ENCODE measurements at regions not wholly inside any gene's neighbourhood (a gene's known extent, or its start where the extent isn't known, plus 50 kb on each side); places are given as distances from the start of the nearest gene placed in this dataset.

DNA sequence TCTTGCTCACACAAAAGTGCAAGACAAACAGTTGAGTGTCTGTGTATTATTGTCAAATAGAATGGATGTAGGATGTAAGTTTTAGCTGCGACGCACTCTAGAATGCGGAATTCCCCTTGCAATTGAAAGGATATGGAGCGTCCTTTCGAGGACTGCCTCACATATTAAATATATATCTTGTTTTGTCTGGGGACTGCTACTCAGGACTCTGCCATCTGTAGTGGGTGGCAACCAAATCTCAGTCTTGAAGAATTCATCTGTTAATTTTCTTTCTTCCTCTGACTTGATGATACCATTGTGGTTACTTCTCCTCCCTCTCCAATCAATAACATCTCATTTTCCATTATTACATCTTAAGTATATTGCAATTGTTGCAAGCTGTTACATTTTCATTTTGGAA lies 121.6 kb downstream of the SOX4 start:
- Mint-ChIP-seq H3K9me3 (peaks cover 13 to 14% of the 10 kb centered on the region in 2 experiments), H3K4me3 (no peak overlapping the region), H3K4me1 (peaks cover 47 to 51% of the 10 kb centered on the region in 2 experiments), H3K36me3 (ENCODE audit: insufficient read depth in 1 of 3, low read depth in 3 of 3) (peaks cover 19 to 27% (median 23%) of the 10 kb centered on the region in 3 experiments), H3K27me3 (ENCODE audit: low read depth) (no peaks in the 10 kb centered on the region; the same call in 1 of the 2 replicates), H3K27ac (no peak overlapping the region; a peak in 2 of 7 replicates)
- no peak overlapping the region for H2BK120ac ChIP-seq (ENCODE audit: low read depth, low read length, poor library complexity, severe bottlenecking)
- no peaks in the 10 kb centered on the region for H3K27me3 ChIP-seq (ENCODE audit: insufficient read depth, low read length)
- no peak overlapping the region for H3K14ac ChIP-seq (ENCODE audit: insufficient read depth, low read length)
- no peak overlapping the region for H4K91ac ChIP-seq (ENCODE audit: insufficient read length, low read depth, low read length)
- no peak overlapping the region for H2AK5ac ChIP-seq (ENCODE audit: insufficient read length, low read length)
- no peak overlapping the region for H3K23ac ChIP-seq (ENCODE audit: insufficient read length, low read depth, low read length)
- H3K79me1 ChIP-seq (ENCODE audit: insufficient read depth, low read depth, low read length, poor library complexity, severe bottlenecking): peaks cover 6% of the 10 kb centered on the region
- H2BK5ac ChIP-seq (ENCODE audit: insufficient read length, low read length): no peak overlapping the region
- no peak overlapping the region for H2AFZ ChIP-seq (ENCODE audit: low read length)
- H3T11ph ChIP-seq (ENCODE audit: low read length): no peak overlapping the region
- H3K18ac ChIP-seq (ENCODE audit: insufficient read length, low read depth, low read length): no peak overlapping the region
- H3K79me2 ChIP-seq (ENCODE audit: insufficient read depth, low read length): peaks cover 68% of the 10 kb centered on the region
- no peak overlapping the region for H3K27ac ChIP-seq (ENCODE audit: insufficient read length, low read depth, low read length)
- no peak overlapping the region for H3K56ac ChIP-seq (ENCODE audit: insufficient read length, low read depth, low read length)
- H3K9me3 ChIP-seq (ENCODE audit: control insufficient read depth, low read depth, low read length): no peaks in the 10 kb centered on the region
- H4K8ac ChIP-seq (replicated peaks; ENCODE audit: insufficient read length, low read depth, low read length): no peak overlapping the region
- no peak overlapping the region for H2BK15ac ChIP-seq (ENCODE audit: low read depth, low read length)
- DNase-seq: no peak
- H3K4me1 ChIP-seq (ENCODE audit: insufficient read depth, low read length): peaks cover 19% of the 10 kb centered on the region; the same call in 1 of the 2 replicates
- TF ChIP-seq, protein P1, sequence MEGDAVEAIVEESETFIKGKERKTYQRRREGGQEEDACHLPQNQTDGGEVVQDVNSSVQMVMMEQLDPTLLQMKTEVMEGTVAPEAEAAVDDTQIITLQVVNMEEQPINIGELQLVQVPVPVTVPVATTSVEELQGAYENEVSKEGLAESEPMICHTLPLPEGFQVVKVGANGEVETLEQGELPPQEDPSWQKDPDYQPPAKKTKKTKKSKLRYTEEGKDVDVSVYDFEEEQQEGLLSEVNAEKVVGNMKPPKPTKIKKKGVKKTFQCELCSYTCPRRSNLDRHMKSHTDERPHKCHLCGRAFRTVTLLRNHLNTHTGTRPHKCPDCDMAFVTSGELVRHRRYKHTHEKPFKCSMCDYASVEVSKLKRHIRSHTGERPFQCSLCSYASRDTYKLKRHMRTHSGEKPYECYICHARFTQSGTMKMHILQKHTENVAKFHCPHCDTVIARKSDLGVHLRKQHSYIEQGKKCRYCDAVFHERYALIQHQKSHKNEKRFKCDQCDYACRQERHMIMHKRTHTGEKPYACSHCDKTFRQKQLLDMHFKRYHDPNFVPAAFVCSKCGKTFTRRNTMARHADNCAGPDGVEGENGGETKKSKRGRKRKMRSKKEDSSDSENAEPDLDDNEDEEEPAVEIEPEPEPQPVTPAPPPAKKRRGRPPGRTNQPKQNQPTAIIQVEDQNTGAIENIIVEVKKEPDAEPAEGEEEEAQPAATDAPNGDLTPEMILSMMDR (conservative IDR thresholded peaks at IDR 0.05): no peak
- H3K4ac ChIP-seq (ENCODE audit: low read depth, low read length): no peak overlapping the region
- no CpG with 5 or more reads among the region's 5 CpGs for WGBS (ENCODE audit: extremely low coverage, insufficient read length, low lambda C conversion rate)
- no peak overlapping the region for H2BK20ac ChIP-seq (ENCODE audit: low read depth, low read length, poor library complexity, severe bottlenecking)
- H3K9ac ChIP-seq (ENCODE audit: extremely low read depth, insufficient read length, low read length): no peak overlapping the region
- no peak overlapping the region for H2BK12ac ChIP-seq (ENCODE audit: insufficient read length, low read depth, low read length)
- H3K23me2 ChIP-seq (ENCODE audit: insufficient read length, low read depth, low read length, poor library complexity, severe bottlenecking): no peaks in the 10 kb centered on the region
- H4K5ac ChIP-seq (ENCODE audit: insufficient read length, low read depth, low read length): no peak overlapping the region
- H4K20me1 ChIP-seq (ENCODE audit: control insufficient read depth, insufficient read depth, insufficient read length): no peaks in the 10 kb centered on the region
- no peak overlapping the region for H3K4me2 ChIP-seq (ENCODE audit: insufficient read depth, insufficient read length, low read length)
